Upper lobe of left lung (tissue), 4 donors: ENCODE measurements at regions not wholly inside any gene's neighbourhood (a gene's known extent, or its start where the extent isn't known, plus 50 kb on each side); places are given as distances from the start of the nearest gene placed in this dataset.

Source experiments
- CTCF ChIP-seq, 6 experiments: fragments of 450-650 bp in 4 of 6; fragments of 200-600 bp in 2 of 6; sonication (generic) in 2 of 6; IDR thresholded peaks; one replicate each; pipeline ENCODE4 v1.5.1; 2016 to 2019; ENCODE audit warnings: antibody characterized with exemption in 6 of 6
- POLR2A ChIP-seq, 4 donors: fragments of 450-650 bp; IDR thresholded peaks; one replicate each; pipeline ENCODE4 v1.5.1; 2016 to 2017; ENCODE audit warnings: antibody characterized with exemption in 4 of 4, mild to moderate bottlenecking in 2 of 4
- POLR2AphosphoS5 ChIP-seq, 2 donors: sonication (generic); formaldehyde crosslinking; IDR thresholded peaks; one replicate each; pipeline ENCODE4 v1.5.1; 2017; ENCODE audit warnings: antibody characterized with exemption in 2 of 2

GRCh38 chr9:82923092-82923911, 139.6 kb downstream of the RASEF start:
- TF ChIP-seq CTCF (IDR thresholded peaks at IDR 0.05), result no peak
- TF ChIP-seq POLR2A (IDR thresholded peaks at IDR 0.05), result no peak
- TF ChIP-seq POLR2AphosphoS5 (IDR thresholded peaks at IDR 0.05), result no peak
